ENCODE measurements at regions not wholly inside any gene's neighbourhood (a gene's known extent, or its start where the extent isn't known, plus 50 kb on each side); places are given as distances from the start of the nearest gene placed in this dataset.

DNA sequence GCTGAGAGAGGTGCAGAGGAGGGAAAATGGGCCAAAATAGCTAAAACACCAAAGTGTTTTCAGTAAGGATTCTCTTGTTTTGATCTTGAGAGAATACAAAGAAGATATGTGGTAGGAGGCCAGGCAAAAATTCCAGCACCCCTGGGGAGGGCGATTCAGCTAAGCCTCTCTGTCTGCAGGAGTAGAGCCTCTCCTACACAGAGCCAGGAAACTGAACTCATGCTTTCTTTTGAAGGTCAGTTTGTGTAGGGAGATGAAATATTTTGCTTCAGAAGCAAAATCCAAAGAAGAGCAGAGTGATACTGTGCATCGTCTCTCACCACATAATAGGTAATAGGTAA, 565.0 kb downstream of the FGF9 start:
- H3K9me3 ChIP-seq = no peaks in the 10 kb centered on the region
- no peak for DNase-seq (ENCODE audit: low spot score in 2 of 2)
- TF ChIP-seq POLR2AphosphoS5 (IDR thresholded peaks at IDR 0.05) (no peak), POLR2A (IDR thresholded peaks at IDR 0.05) (no peak)
- TF ChIP-seq, protein P1, sequence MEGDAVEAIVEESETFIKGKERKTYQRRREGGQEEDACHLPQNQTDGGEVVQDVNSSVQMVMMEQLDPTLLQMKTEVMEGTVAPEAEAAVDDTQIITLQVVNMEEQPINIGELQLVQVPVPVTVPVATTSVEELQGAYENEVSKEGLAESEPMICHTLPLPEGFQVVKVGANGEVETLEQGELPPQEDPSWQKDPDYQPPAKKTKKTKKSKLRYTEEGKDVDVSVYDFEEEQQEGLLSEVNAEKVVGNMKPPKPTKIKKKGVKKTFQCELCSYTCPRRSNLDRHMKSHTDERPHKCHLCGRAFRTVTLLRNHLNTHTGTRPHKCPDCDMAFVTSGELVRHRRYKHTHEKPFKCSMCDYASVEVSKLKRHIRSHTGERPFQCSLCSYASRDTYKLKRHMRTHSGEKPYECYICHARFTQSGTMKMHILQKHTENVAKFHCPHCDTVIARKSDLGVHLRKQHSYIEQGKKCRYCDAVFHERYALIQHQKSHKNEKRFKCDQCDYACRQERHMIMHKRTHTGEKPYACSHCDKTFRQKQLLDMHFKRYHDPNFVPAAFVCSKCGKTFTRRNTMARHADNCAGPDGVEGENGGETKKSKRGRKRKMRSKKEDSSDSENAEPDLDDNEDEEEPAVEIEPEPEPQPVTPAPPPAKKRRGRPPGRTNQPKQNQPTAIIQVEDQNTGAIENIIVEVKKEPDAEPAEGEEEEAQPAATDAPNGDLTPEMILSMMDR (IDR thresholded peaks at IDR 0.05) = no peak
- no peak overlapping the region for H3K4me3 ChIP-seq
- no peaks in the 10 kb centered on the region for H3K36me3 ChIP-seq
- H3K4me1 ChIP-seq = no peaks in the 10 kb centered on the region
- no peaks in the 10 kb centered on the region for H3K27me3 ChIP-seq
- intact Hi-C loops (cut with DNase I; ENCODE audit: low total_unique reads) = no loop called here
- peak overlapping the region; percentile 42 to 70 for H3K27ac ChIP-seq

DNA sequence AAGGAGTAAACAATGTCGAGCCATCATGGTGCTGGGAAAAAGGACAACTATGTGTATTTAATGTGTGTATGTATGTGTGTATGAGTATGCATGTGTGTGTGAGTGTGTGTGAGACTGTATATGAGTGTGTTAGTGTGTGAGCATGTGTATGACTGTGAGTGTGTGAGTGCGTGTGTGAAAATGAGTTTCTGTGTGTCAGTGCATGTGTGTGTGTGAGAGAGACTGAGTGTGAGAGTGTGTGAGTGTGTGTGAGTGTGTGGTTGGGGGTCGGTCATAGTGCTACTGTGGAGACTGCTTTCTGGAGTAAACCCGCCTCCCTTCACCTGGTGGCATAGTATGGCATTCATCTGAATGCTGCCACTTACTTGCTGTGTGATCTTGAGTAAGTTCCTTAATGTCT, 567.4 kb downstream of the FGF9 start:
- Histone ChIP-seq H3K4me3 (no peak overlapping the region), H3K36me3 (no peaks in the 10 kb centered on the region), H3K9me3 (no peaks in the 10 kb centered on the region), H3K27ac (no peak overlapping the region), H3K4me1 (no peaks in the 10 kb centered on the region), H3K27me3 (no peaks in the 10 kb centered on the region)
- TF ChIP-seq, protein P1 (IDR thresholded peaks at IDR 0.05) = no peak
- no peak for TF ChIP-seq POLR2A (IDR thresholded peaks at IDR 0.05)
- TF ChIP-seq POLR2AphosphoS5 (IDR thresholded peaks at IDR 0.05) = no peak
- intact Hi-C loops (cut with DNase I; ENCODE audit: low total_unique reads) = no loop called here
- no peak for DNase-seq (ENCODE audit: low spot score in 2 of 2)

DNA sequence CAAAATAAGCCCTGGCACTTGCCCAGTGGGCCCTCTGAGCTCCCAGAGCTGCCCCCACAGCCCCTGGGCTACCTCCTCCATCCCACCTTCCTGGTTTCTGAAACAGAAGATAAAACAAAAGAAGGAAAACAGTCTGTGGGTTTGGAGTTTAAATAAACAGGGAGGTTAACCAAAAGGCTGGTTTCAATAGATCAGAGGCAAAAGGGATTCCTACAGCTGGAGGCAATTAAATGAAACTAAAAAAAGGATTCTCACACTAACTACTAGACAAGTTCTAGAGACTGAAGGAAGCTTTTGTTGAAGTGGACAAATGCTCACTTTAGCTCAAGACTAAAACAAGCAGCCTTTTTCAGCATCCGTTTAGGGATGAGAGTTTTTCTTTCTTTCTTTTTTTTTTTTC, 569.8 kb downstream of the FGF9 start:
- intact Hi-C loops (cut with DNase I; ENCODE audit: low total_unique reads) = no loop called here
- no peak for TF ChIP-seq POLR2A (IDR thresholded peaks at IDR 0.05)
- TF ChIP-seq, protein P1 (IDR thresholded peaks at IDR 0.05) = no peak
- no peak for TF ChIP-seq POLR2AphosphoS5 (IDR thresholded peaks at IDR 0.05)
- Histone ChIP-seq H3K27ac (peak overlapping the region in 1 of 2 donors; percentile 11), H3K4me3 (no peak overlapping the region), H3K4me1 (no peaks in the 10 kb centered on the region), H3K27me3 (no peaks in the 10 kb centered on the region), H3K9me3 (no peaks in the 10 kb centered on the region), H3K36me3 (no peaks in the 10 kb centered on the region)
- no peak for DNase-seq (ENCODE audit: low spot score in 2 of 2)

DNA sequence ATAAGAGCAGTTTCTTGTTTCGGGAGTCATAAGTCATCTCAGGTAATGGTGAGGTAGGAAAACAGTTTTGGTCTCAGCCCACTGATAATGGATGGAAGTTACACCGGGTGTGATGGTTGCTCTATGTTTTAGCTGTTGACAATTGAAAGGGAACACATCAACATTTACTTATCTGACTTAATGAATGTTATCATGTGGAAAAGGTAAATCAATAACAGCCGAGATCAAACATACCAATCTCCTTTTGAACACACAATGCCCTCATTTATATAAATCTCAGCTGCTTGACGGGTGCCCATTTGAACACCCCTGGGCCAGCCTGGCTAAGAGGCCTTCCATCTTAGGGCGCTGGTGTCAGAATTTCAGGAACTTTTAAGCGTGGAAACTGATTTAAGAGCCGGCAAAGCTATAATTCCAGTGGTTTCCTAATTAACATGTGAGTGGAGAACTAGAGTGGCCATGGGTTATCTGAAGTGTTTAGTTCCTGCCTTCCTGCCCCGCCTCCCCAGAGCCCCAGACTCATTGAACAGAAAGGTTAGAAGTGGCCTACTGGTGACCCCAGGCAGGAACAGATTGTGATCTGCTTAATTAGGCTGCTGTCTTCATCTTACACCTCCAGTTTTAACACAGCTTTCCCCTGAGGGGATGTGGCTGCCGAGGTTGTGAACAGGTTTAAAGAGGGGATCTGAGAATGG, 572.7 kb downstream of the FGF9 start:
- Histone ChIP-seq H3K27me3 (no peaks in the 10 kb centered on the region), H3K4me3 (no peak overlapping the region), H3K36me3 (no peaks in the 10 kb centered on the region), H3K4me1 (no peaks in the 10 kb centered on the region), H3K9me3 (no peaks in the 10 kb centered on the region), H3K27ac (no peak overlapping the region)
- intact Hi-C loops (cut with DNase I; ENCODE audit: low total_unique reads) = no loop called here
- no peak for DNase-seq (ENCODE audit: low spot score in 2 of 2)
- TF ChIP-seq POLR2A (IDR thresholded peaks at IDR 0.05) = no peak
- TF ChIP-seq POLR2AphosphoS5 (IDR thresholded peaks at IDR 0.05) = no peak
- TF ChIP-seq, protein P1 (IDR thresholded peaks at IDR 0.05) = no peak

DNA sequence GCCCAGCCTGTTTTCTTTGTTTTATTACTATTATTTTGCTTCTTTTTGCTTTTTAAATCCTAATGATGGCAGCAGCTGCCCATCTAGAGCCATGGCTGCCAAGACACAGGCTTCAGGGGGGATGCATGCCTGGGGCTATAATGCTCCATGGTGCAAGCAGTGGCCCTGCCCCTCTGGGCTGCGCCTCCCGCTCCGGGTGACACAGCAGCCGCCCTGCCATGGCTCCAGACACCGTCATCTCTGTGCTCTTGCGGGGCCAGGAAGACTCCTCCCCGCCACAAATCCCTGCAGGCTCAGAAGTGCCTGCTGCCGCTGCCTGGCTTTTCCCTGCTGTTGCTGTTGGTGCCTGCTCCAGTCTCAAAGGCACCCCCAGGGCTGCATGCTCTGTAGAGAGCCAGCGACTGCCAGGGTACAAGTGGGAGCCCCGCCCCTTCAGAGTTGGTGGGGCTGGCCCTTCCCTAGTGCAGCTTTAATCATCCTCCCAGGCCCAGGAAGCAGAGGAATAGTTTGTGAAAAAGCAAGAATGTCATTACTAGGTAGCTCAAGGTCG, 581.5 kb downstream of the FGF9 start:
- Histone ChIP-seq H3K36me3 (no peaks in the 10 kb centered on the region), H3K27me3 (no peaks in the 10 kb centered on the region), H3K4me1 (no peaks in the 10 kb centered on the region), H3K9me3 (no peaks in the 10 kb centered on the region), H3K4me3 (no peak overlapping the region), H3K27ac (no peak overlapping the region)
- no peak for DNase-seq (ENCODE audit: low spot score in 2 of 2)
- intact Hi-C loops (cut with DNase I; ENCODE audit: low total_unique reads) = no loop called here
- TF ChIP-seq POLR2AphosphoS5 (IDR thresholded peaks at IDR 0.05) = no peak
